ENCODE measurements at regions not wholly inside any gene's neighbourhood (a gene's known extent, or its start where the extent isn't known, plus 50 kb on each side); places are given as distances from the start of the nearest gene placed in this dataset.

GRCh38 chr3:177599326-177599725 is 402.0 kb upstream of the TBL1XR1 start:
- TF ChIP-seq TAF1 (IDR thresholded peaks at IDR 0.05; ENCODE audit: borderline replicate concordance, insufficient read depth, low read length) (no peak), SIN3A (IDR thresholded peaks at IDR 0.05; ENCODE audit: borderline replicate concordance, insufficient read depth, low read length) (no peak), POLR2AphosphoS5 (IDR thresholded peaks at IDR 0.05; ENCODE audit: low read depth, low read length) (no peak), REST (IDR thresholded peaks at IDR 0.05; ENCODE audit: insufficient read depth in 1 of 2, low read depth in 2 of 2, low read length in 2 of 2) (no peak), FOXP2 (optimal IDR thresholded peaks at IDR 0.05; ENCODE audit: borderline replicate concordance, extremely low read depth, extremely low read length, insufficient read depth) (no peak)

GRCh38 chr3:177599837-177600236 is 402.6 kb upstream of the TBL1XR1 start:
- TF ChIP-seq SIN3A (IDR thresholded peaks at IDR 0.05; ENCODE audit: borderline replicate concordance, insufficient read depth, low read length) (no peak), FOXP2 (optimal IDR thresholded peaks at IDR 0.05; ENCODE audit: borderline replicate concordance, extremely low read depth, extremely low read length, insufficient read depth) (no peak), TAF1 (IDR thresholded peaks at IDR 0.05; ENCODE audit: borderline replicate concordance, insufficient read depth, low read length) (no peak), REST (IDR thresholded peaks at IDR 0.05; ENCODE audit: insufficient read depth in 1 of 2, low read depth in 2 of 2, low read length in 2 of 2) (no peak), POLR2AphosphoS5 (IDR thresholded peaks at IDR 0.05; ENCODE audit: low read depth, low read length) (no peak)

- TF ChIP-seq FOXP2 (optimal IDR thresholded peaks at IDR 0.05; ENCODE audit: borderline replicate concordance, extremely low read depth, extremely low read length, insufficient read depth) (no peak), REST (IDR thresholded peaks at IDR 0.05; ENCODE audit: insufficient read depth in 1 of 2, low read depth in 2 of 2, low read length in 2 of 2) (no peak), SIN3A (IDR thresholded peaks at IDR 0.05; ENCODE audit: borderline replicate concordance, insufficient read depth, low read length) (no peak), TAF1 (IDR thresholded peaks at IDR 0.05; ENCODE audit: borderline replicate concordance, insufficient read depth, low read length) (no peak), POLR2AphosphoS5 (IDR thresholded peaks at IDR 0.05; ENCODE audit: low read depth, low read length) (no peak)
Measured at GRCh38 chr3:177600411-177600810, 403.1 kb upstream of the TBL1XR1 start.

GRCh38 chr3:177601152-177601551 is 403.9 kb upstream of the TBL1XR1 start:
- TF ChIP-seq REST (IDR thresholded peaks at IDR 0.05; ENCODE audit: insufficient read depth in 1 of 2, low read depth in 2 of 2, low read length in 2 of 2) (no peak), POLR2AphosphoS5 (IDR thresholded peaks at IDR 0.05; ENCODE audit: low read depth, low read length) (no peak), FOXP2 (optimal IDR thresholded peaks at IDR 0.05; ENCODE audit: borderline replicate concordance, extremely low read depth, extremely low read length, insufficient read depth) (no peak), TAF1 (IDR thresholded peaks at IDR 0.05; ENCODE audit: borderline replicate concordance, insufficient read depth, low read length) (no peak), SIN3A (IDR thresholded peaks at IDR 0.05; ENCODE audit: borderline replicate concordance, insufficient read depth, low read length) (no peak)
